H9 (cell line): ENCODE measurements at regions not wholly inside any gene's neighbourhood (a gene's known extent, or its start where the extent isn't known, plus 50 kb on each side); places are given as distances from the start of the nearest gene placed in this dataset.

ENCODE experiments used
- DNase-seq: peaks from one replicate; pipeline ENCODE4 v3.0.0-alpha.2; 2017
- H2AFZ ChIP-seq: one replicate; pipeline ENCODE4 v1.6.1; 2013; ENCODE audit warnings: mild to moderate bottlenecking, low read length, control low read depth, moderate library complexity
- H2AK5ac ChIP-seq: 2 replicates; pipeline ENCODE4 v1.6.1; 2013; ENCODE audit warnings: low read length, control low read depth, mixed read lengths; ENCODE audit not compliant: insufficient read length
- H2BK120ac ChIP-seq: one replicate; pipeline ENCODE4 v1.6.1; 2013; ENCODE audit warnings: low read depth, mild to moderate bottlenecking, low read length, control low read depth, inconsistent platforms; ENCODE audit not compliant: poor library complexity, severe bottlenecking
- H2BK12ac ChIP-seq: 2 replicates; pipeline ENCODE4 v1.6.1; 2013; ENCODE audit warnings: low read length, control low read depth, mixed read lengths, low read depth; ENCODE audit not compliant: insufficient read length
- H2BK15ac ChIP-seq: 2 replicates; pipeline ENCODE4 v1.6.1; 2013; ENCODE audit warnings: low read depth, low read length, control low read depth
- H2BK20ac ChIP-seq: one replicate; pipeline ENCODE4 v1.6.1; 2013; ENCODE audit warnings: low read depth, mild to moderate bottlenecking, low read length, control low read depth, inconsistent platforms; ENCODE audit not compliant: poor library complexity, severe bottlenecking
- H2BK5ac ChIP-seq: 2 replicates; pipeline ENCODE4 v1.6.1; 2013; ENCODE audit warnings: low read length, control low read depth, mixed read lengths; ENCODE audit not compliant: insufficient read length
- H3K14ac ChIP-seq: 2 replicates; pipeline ENCODE4 v1.6.1; 2013; ENCODE audit warnings: low read length, control low read depth; ENCODE audit not compliant: insufficient read depth
- H3K18ac ChIP-seq: 2 replicates; pipeline ENCODE4 v1.6.1; 2013; ENCODE audit warnings: low read depth, mild to moderate bottlenecking, mixed read lengths, low read length, control low read depth; ENCODE audit not compliant: insufficient read length
- H3K23ac ChIP-seq: 2 replicates; pipeline ENCODE4 v1.6.1; 2013; ENCODE audit warnings: low read length, control low read depth, mixed read lengths, low read depth; ENCODE audit not compliant: insufficient read length
- H3K23me2 ChIP-seq: 2 replicates; pipeline ENCODE4 v1.6.1; 2013; ENCODE audit warnings: low read depth, mild to moderate bottlenecking, mixed read lengths, low read length, control low read depth; ENCODE audit not compliant: insufficient read length, poor library complexity, severe bottlenecking
- H3K27ac ChIP-seq: 2 replicates; pipeline ENCODE4 v1.5.1; 2013; ENCODE audit warnings: low read length, control low read depth, mixed read lengths, low read depth; ENCODE audit not compliant: insufficient read length
- H3K27me3 ChIP-seq: 2 replicates; pipeline ENCODE4 v1.6.1; 2013; ENCODE audit warnings: low read length, control low read depth, inconsistent platforms; ENCODE audit not compliant: insufficient read depth
- H3K4ac ChIP-seq: 2 replicates; pipeline ENCODE4 v1.6.1; 2013; ENCODE audit warnings: low read depth, mild to moderate bottlenecking, control low read depth, inconsistent platforms, low read length, moderate library complexity
- H3K4me1 ChIP-seq: 2 replicates; pipeline ENCODE4 v1.6.1; 2013; ENCODE audit warnings: low read length, control low read depth, inconsistent platforms; ENCODE audit not compliant: insufficient read depth
- H3K4me2 ChIP-seq: 2 replicates; pipeline ENCODE4 v1.6.1; 2013; ENCODE audit warnings: low read length, control low read depth, mixed read lengths; ENCODE audit not compliant: insufficient read length, insufficient read depth
- H3K56ac ChIP-seq: 2 replicates; pipeline ENCODE4 v1.6.1; 2013; ENCODE audit warnings: low read depth, mild to moderate bottlenecking, mixed read lengths, low read length, control low read depth; ENCODE audit not compliant: insufficient read length
- H3K79me1 ChIP-seq: 2 replicates; pipeline ENCODE4 v1.6.1; 2013; ENCODE audit warnings: low read depth, mild to moderate bottlenecking, moderate library complexity, low read length, control low read depth, inconsistent platforms; ENCODE audit not compliant: insufficient read depth, poor library complexity, severe bottlenecking
- H3K79me2 ChIP-seq: 2 replicates; pipeline ENCODE4 v1.6.1; 2013; ENCODE audit warnings: low read length, control low read depth, inconsistent platforms; ENCODE audit not compliant: insufficient read depth
- H3K9ac ChIP-seq: 2 replicates; pipeline ENCODE4 v1.6.1; 2013; ENCODE audit warnings: low read length, control low read depth, mixed read lengths; ENCODE audit not compliant: insufficient read length; ENCODE audit errors: extremely low read depth
- H3K9me3 ChIP-seq: one replicate; pipeline ENCODE4 v1.6.1; 2013; ENCODE audit warnings: low read depth, low read length, inconsistent platforms; ENCODE audit not compliant: control insufficient read depth
- H3T11ph ChIP-seq: one replicate; pipeline ENCODE4 v1.6.1; 2013; ENCODE audit warnings: mild to moderate bottlenecking, low read length, control low read depth, inconsistent platforms
- H4K20me1 ChIP-seq: one replicate; pipeline ENCODE4 v1.6.1; 2013; ENCODE audit not compliant: control insufficient read depth, insufficient read length, insufficient read depth
- H4K5ac ChIP-seq: 2 replicates; pipeline ENCODE4 v1.6.1; 2013; ENCODE audit warnings: low read depth, mild to moderate bottlenecking, mixed read lengths, low read length, control low read depth; ENCODE audit not compliant: insufficient read length
- H4K8ac ChIP-seq: replicated peaks from 2 replicates; pipeline ENCODE4 v1.6.1; 2013; ENCODE audit warnings: low read length, control low read depth, mixed read lengths, low read depth; ENCODE audit not compliant: insufficient read length
- H4K91ac ChIP-seq: 2 replicates; pipeline ENCODE4 v1.6.1; 2013; ENCODE audit warnings: low read depth, mild to moderate bottlenecking, moderate library complexity, mixed read lengths, low read length, control low read depth; ENCODE audit not compliant: insufficient read length
- H3K27ac Mint-ChIP-seq, 3 experiments: 2 replicates in 2 of 3; 3 replicates in 1 of 3; pipeline ENCODE4 v1.8.0; 2020 to 2021; ENCODE audit warnings: mixed read lengths in 3 of 3, mild to moderate bottlenecking in 1 of 3, moderate library complexity in 1 of 3
- H3K27me3 Mint-ChIP-seq: 2 replicates; pipeline ENCODE4 v1.8.0; 2021; ENCODE audit warnings: low read depth, mild to moderate bottlenecking, moderate library complexity, mixed read lengths
- H3K36me3 Mint-ChIP-seq, 3 experiments: 2 replicates in 2 of 3; 3 replicates in 1 of 3; pipeline ENCODE4 v1.8.0; 2020 to 2021; ENCODE audit warnings: low read depth in 3 of 3, mixed read lengths in 3 of 3; ENCODE audit not compliant: insufficient read depth in 1 of 3
- H3K4me1 Mint-ChIP-seq, 2 experiments: 2 replicates each; pipeline ENCODE4 v1.8.0; 2020; ENCODE audit warnings: mixed read lengths in 2 of 2
- H3K4me3 Mint-ChIP-seq, 2 experiments: 2 replicates in 1 of 2; 3 replicates in 1 of 2; pipeline ENCODE4 v1.8.0; 2020 to 2021; ENCODE audit warnings: mild to moderate bottlenecking in 2 of 2, mixed read lengths in 2 of 2, moderate library complexity in 1 of 2
- H3K9me3 Mint-ChIP-seq, 2 experiments: 2 replicates in 1 of 2; 3 replicates in 1 of 2; pipeline ENCODE4 v1.8.0; 2020; ENCODE audit warnings: mild to moderate bottlenecking in 2 of 2, mixed read lengths in 2 of 2, moderate library complexity in 1 of 2
- WGBS: extraction: QIAGEN DNeasy Blood & Tissue Kit; methylation state at CpG from one replicate; pipeline ENCODE4 v1.1.7; 2013; ENCODE audit warnings: missing lambda C conversion rate, low lambda C conversion rate, mixed read lengths; ENCODE audit not compliant: insufficient read length; ENCODE audit errors: extremely low coverage; 5-methylcytosine and 5-hydroxymethylcytosine counted together
- TF ChIP-seq, protein P1 (sequence below): fragments of 200-600 bp; sonication (generic); conservative IDR thresholded peaks from 3 replicates; pipeline ENCODE4 v1.8.0; 2021; ENCODE audit warnings: antibody characterized with exemption, mild to moderate bottlenecking

DNA sequence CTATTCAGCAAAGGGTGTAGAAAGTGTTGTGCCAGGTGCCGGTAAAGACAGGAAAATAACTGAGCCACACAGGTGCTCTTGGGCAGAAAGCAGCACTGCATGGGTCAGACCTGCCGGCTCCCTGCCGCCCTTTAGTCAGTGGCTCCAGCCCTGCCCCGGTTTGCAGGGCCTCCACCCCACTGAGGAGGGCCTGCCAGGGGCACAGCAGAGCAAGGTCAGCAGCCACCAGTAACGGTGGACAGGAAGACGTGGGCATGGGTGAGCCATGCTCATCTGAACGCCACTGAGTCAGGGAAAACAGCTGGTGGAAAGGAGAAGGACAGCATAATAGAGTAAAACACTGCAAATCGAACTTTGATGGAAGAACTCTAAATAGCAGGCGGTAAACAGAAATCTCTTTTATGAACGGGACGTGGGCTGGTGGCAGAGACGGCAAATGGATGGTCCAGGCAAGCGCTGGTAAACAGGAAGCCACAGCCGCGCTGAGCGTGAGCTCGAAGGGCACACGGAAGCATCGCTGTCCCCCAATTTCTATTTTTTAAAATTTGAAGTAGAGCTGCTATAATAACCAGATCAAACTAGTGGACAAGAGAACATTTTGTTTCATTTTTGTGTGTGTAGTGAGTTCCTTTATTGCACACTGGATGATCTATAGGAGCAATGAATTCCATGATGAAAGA lies 141.8 kb upstream of the ALKAL2 start:
- Histone ChIP-seq H2BK5ac (no peak overlapping the region), H3K4ac (no peak overlapping the region), H3K23me2 (no peaks in the 10 kb centered on the region), H3K9ac (no peak overlapping the region), H2AK5ac (no peak overlapping the region), H2AFZ (no peak overlapping the region), H2BK15ac (no peak overlapping the region), H3K79me2 (no peaks in the 10 kb centered on the region), H3K56ac (no peak overlapping the region), H3K4me2 (no peak overlapping the region), H2BK20ac (no peak overlapping the region), H4K5ac (no peak overlapping the region), H4K8ac (no peak overlapping the region), H3K9me3 (no peaks in the 10 kb centered on the region), H3K14ac (no peak overlapping the region), H3K79me1 (no peaks in the 10 kb centered on the region), H3K27ac (no peak overlapping the region), H3K4me1 (no peaks in the 10 kb centered on the region), H3K18ac (no peak overlapping the region), H3T11ph (no peak overlapping the region), H4K20me1 (no peaks in the 10 kb centered on the region), H3K23ac (no peak overlapping the region), H3K27me3 (no peaks in the 10 kb centered on the region), H4K91ac (no peak overlapping the region), H2BK12ac (no peak overlapping the region), H2BK120ac (no peak overlapping the region)
- TF ChIP-seq, protein P1, sequence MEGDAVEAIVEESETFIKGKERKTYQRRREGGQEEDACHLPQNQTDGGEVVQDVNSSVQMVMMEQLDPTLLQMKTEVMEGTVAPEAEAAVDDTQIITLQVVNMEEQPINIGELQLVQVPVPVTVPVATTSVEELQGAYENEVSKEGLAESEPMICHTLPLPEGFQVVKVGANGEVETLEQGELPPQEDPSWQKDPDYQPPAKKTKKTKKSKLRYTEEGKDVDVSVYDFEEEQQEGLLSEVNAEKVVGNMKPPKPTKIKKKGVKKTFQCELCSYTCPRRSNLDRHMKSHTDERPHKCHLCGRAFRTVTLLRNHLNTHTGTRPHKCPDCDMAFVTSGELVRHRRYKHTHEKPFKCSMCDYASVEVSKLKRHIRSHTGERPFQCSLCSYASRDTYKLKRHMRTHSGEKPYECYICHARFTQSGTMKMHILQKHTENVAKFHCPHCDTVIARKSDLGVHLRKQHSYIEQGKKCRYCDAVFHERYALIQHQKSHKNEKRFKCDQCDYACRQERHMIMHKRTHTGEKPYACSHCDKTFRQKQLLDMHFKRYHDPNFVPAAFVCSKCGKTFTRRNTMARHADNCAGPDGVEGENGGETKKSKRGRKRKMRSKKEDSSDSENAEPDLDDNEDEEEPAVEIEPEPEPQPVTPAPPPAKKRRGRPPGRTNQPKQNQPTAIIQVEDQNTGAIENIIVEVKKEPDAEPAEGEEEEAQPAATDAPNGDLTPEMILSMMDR, result no peak
- WGBS, result no CpG with 5 or more reads among the region's 19 CpGs
- Mint-ChIP-seq H3K4me1 (peaks cover 23 to 27% of the 10 kb centered on the region in 2 experiments), H3K27me3 (peaks cover 7% of the 10 kb centered on the region; the same call in 1 of the 2 replicates), H3K4me3 (no peak overlapping the region), H3K27ac (no peak overlapping the region; a peak in 1 of 7 replicates), H3K36me3 (no peaks in the 10 kb centered on the region), H3K9me3 (no peaks in the 10 kb centered on the region; a peak in 1 of 5 replicates)
- no peak for DNase-seq
